GM10248 (cell line): ENCODE measurements at regions not wholly inside any gene's neighbourhood (a gene's known extent, or its start where the extent isn't known, plus 50 kb on each side); places are given as distances from the start of the nearest gene placed in this dataset.

ENCODE experiments used
- CTCF ChIA-PET: fragments of 300-600 bp; sonication (Branson Sonifier 250); formaldehyde crosslinking; extraction: SDS; loops from one replicate; lab custom pipeline; 2021; ENCODE audit warnings: antibody characterized with exemption; lab: Yijun Ruan, JAX
- POLR2A ChIA-PET: fragments of 350-650 bp; sonication (Branson Sonifier 250); formaldehyde crosslinking; extraction: SDS; loops from one replicate; lab custom pipeline; 2020; ENCODE audit warnings: antibody characterized with exemption; lab: Yijun Ruan, JAX
- DNase-seq: peaks from one replicate; pipeline ENCODE4 v3.0.0; 2012; ENCODE audit errors: extremely low spot score
- TF ChIP-seq, protein P1 (sequence below): IDR thresholded peaks from 2 replicates; pipeline ENCODE4 v1.5.1; 2012; ENCODE audit warnings: mild to moderate bottlenecking, low read depth; ENCODE audit errors: extremely low read depth, missing control alignments, control extremely low read depth

DNA sequence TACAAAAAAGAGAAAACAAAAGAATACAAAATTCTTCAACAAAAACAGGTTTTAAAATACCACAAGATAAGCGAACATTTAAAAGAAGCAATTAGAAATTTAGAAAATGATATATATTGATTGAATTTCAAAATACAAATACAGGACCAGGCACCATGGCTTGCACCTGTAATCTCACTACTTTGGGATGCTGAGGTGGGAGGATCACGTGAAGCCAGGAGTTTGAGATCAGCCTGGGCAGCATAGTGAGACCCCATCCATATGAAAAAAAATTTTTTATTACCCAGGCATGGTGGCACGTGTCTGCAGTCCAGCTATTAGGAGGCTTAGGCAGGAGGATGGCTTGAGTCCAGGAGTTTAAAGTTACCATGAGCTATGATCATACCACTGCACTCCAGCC, 109.9 kb upstream of the SLC30A5 start:
- CTCF ChIA-PET = interaction anchor here (1.6 kb wide), 1 partner anchor 15 kb away, joined by 3 read pairs; no protein-coding TSS in a partner anchor
- TF ChIP-seq, protein P1, sequence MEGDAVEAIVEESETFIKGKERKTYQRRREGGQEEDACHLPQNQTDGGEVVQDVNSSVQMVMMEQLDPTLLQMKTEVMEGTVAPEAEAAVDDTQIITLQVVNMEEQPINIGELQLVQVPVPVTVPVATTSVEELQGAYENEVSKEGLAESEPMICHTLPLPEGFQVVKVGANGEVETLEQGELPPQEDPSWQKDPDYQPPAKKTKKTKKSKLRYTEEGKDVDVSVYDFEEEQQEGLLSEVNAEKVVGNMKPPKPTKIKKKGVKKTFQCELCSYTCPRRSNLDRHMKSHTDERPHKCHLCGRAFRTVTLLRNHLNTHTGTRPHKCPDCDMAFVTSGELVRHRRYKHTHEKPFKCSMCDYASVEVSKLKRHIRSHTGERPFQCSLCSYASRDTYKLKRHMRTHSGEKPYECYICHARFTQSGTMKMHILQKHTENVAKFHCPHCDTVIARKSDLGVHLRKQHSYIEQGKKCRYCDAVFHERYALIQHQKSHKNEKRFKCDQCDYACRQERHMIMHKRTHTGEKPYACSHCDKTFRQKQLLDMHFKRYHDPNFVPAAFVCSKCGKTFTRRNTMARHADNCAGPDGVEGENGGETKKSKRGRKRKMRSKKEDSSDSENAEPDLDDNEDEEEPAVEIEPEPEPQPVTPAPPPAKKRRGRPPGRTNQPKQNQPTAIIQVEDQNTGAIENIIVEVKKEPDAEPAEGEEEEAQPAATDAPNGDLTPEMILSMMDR = no peak
- DNase-seq = no peak
- POLR2A ChIA-PET = interaction anchor here (0.6 kb wide), 1 partner anchor 663 kb away, joined by 4 read pairs; no protein-coding TSS in a partner anchor

DNA sequence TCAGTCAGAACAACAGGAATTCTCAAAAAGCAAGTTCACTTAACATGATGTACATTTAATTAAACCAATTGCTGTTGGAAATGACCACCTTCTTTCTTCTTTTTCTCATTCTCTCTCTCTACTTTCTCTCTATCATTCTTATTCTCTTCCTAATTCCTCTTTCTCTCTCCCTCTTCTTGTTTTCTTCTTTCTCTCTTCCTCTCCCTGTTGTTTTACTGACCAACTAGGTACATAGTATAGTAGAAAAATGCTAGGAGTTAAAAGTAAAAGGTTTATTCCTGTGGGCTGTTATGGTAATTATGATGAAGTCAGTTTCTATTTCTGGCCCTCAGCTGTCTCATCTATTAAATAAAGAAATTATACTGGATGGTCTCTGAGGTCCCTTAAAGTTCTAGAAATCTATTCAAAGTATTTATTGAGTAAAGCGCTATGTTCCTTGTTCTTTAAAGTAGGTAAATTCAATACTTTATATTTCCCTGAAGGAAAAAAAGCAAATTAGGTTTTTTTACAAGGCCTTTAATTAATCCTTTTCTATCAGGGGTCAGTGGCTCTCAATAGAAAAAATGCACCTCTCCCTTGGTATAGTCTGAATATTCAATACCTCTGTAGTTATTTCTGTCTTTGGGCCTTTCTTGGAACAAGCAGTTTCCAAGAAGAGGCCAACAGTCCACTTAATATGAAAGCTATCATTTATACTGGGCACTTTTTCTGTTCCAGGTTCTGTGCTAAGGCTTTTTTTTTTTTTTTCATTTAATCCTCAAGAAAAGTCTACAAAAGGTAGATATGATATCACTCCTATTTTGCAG, 102.3 kb upstream of the SLC30A5 start:
- POLR2A ChIA-PET = no interaction called here
- TF ChIP-seq, protein P1 = no peak
- DNase-seq = no peak
- CTCF ChIA-PET = interaction anchor here (1.1 kb wide), 1 partner anchor 8 kb away, joined by 3 read pairs; no protein-coding TSS in a partner anchor

DNA sequence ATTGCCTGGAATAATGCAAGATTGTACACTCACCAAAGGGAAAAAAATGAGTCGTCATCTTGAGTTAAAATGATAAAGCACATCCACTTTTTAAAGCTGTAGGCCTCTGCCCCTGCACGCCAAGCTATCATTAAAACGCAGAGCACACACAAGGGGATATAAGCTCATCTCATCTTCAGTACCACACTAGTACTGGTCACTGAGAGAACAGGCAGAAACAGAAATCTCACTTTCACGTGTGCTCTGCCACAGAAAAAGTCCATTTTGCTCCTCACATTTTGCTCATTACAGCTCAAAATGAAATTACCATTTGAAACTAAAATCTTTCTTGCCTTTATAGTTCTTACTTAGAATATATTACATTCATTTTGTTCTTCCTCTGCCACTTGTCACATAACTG, 99.2 kb upstream of the SLC30A5 start:
- TF ChIP-seq, protein P1 = no peak
- ChIA-PET POLR2A (no interaction called here), CTCF (interaction anchor here (2.7 kb wide), 1 partner anchor 13 kb away, joined by 16 read pairs; no protein-coding TSS in a partner anchor)
- peak; percentile 18 for DNase-seq

DNA sequence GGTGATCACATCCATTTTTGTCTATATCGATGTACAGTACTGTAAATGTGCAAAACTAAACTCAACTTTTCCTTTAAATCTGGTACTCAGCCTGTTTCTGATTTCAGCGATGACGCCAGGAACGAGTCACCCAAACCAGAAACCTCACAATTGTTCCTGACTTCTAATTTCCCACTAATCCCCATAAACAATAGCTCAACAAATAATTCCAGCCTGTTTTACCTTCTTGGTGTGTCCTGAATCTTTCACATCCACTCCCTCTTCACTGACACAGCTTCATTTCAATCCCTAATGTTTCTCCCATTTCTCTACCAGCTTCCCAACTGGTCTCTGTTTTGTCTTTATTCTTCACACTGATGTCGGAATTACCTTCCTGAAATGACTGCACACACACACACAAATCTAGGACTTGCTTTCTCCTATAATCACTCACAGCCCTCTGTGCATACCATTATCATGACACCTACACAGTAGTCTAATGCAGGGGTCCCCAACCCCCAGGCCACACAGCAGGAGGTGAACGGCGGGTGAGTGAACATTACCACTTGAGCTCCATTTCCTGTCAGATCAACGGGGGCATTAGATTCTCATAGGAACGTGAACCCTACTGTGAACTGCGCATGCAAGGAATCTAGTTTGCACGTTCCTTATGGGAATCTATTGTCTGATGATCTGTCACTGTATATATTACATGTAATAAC, 97.8 kb upstream of the SLC30A5 start:
- DNase-seq = no peak
- ChIA-PET CTCF (interaction anchor here (1.0 to 2.7 kb wide), 2 partner anchors 11 to 709 kb away, joined by 3 to 16 read pairs; no protein-coding TSS in a partner anchor), POLR2A (no interaction called here)
- TF ChIP-seq, protein P1 = no peak

DNA sequence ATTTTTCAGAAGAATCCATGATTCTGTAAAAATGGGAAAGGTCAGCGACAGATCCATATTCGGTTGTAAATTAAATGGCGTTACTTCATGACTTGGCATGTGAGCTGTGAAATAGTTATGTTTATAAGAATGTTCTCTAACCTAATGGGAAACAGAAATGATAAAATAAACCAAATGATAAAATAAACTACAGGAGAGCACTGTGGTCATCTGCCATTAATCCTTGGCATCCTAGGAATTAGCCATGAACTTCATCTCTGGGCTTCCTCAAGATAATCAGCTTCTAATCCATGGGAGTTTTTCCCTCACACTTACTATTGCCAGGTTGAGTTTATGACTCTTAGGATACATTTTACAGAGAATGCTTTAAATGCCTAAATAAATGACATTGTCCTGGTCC, 94.6 kb upstream of the SLC30A5 start:
- no peak for DNase-seq
- CTCF ChIA-PET = interaction anchor here (1.4 to 1.6 kb wide), 2 partner anchors 12 to 16 kb away, joined by 3 to 5 read pairs; no protein-coding TSS in a partner anchor
- POLR2A ChIA-PET = no interaction called here
- TF ChIP-seq, protein P1 = no peak

DNA sequence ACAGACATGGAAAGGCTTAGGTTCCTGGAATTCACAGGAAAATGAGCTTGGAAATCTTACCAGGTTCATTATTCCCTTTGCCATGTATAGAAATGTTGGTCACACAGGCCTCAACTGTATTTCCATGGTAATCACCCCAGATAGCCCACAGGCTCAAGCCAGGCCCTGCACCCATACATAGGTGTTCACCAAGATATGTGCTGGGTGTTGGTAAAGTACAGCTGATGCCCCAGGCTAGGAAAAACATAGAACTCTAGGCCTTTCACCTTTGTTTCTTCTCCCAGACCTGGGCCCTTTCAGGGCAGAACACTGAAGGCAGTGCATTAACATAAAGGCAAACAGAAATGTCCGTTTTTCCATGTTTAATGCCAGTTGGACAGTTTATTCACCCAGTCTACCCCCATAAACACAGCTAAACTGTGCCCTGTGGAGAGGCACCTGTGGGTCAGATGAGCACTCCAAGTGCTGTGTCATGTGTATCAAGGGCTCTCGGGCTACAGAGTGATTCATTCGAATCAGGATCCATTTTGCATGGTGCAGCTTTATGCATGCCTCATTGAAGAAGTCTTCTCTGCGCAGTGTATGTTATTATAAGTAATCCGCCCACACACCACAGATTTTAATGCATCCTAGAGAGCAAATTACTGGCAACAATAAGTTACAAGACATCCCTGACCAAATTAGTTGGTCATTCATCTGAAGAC, 93.4 kb upstream of the SLC30A5 start:
- CTCF ChIA-PET = interaction anchor here (1.5 to 1.6 kb wide), 2 partner anchors 10 to 23 kb away, joined by 4 to 5 read pairs; no protein-coding TSS in a partner anchor
- TF ChIP-seq, protein P1 = no peak
- POLR2A ChIA-PET = no interaction called here
- DNase-seq = no peak
